NB4 (cell line): ENCODE measurements at regions not wholly inside any gene's neighbourhood (a gene's known extent, or its start where the extent isn't known, plus 50 kb on each side); places are given as distances from the start of the nearest gene placed in this dataset.

ENCODE experiments used
- DNase-seq: peaks from one replicate; pipeline ENCODE4 v3.0.0; 2010; ENCODE audit warnings: low read depth
- H3K4me3 ChIP-seq: one replicate; pipeline ENCODE4 v1.5.1; 2011; ENCODE audit warnings: mild to moderate bottlenecking, low read depth, low read length, moderate library complexity
- MYC ChIP-seq: IDR thresholded peaks from 2 replicates; pipeline ENCODE4 v1.6.1; 2011; ENCODE audit warnings: low read depth, low read length
- POLR2A ChIP-seq: IDR thresholded peaks from 2 replicates; pipeline ENCODE4 v1.6.1; 2011; ENCODE audit warnings: mild to moderate bottlenecking; ENCODE audit not compliant: insufficient read length; ENCODE audit errors: extremely low read depth
- TF ChIP-seq, protein P1 (sequence below): IDR thresholded peaks from 2 replicates; pipeline ENCODE4 v1.6.1; 2011; ENCODE audit warnings: low read depth, low read length
- TF ChIP-seq, protein P2 (sequence below): IDR thresholded peaks from one replicate; pipeline ENCODE4 v1.5.1; 2012; ENCODE audit warnings: low read depth, low read length

DNA sequence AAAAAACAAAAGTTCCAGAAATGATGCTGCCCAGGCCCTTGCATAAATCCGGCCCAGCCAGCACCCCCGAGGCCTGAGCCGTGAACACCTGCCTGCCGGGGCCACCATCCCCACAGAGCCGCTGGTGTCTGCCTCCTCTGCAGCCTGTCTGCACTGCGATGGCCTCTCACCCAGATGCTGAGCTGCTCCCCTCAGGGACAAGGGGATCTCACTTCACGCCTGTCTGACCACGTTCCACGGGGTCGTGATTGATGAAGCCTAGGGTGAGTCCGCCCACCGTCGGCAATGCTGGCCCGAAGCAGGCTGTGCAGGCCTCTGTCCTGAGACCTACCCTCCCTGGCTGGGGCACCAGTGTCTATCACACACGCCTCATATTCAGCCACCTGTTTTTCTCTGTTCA lies 444.2 kb downstream of the EIPR1 start:
- no peak for TF ChIP-seq MYC
- no peak for TF ChIP-seq POLR2A
- TF ChIP-seq, protein P1, sequence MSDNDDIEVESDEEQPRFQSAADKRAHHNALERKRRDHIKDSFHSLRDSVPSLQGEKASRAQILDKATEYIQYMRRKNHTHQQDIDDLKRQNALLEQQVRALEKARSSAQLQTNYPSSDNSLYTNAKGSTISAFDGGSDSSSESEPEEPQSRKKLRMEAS = no peak
- TF ChIP-seq, protein P2, sequence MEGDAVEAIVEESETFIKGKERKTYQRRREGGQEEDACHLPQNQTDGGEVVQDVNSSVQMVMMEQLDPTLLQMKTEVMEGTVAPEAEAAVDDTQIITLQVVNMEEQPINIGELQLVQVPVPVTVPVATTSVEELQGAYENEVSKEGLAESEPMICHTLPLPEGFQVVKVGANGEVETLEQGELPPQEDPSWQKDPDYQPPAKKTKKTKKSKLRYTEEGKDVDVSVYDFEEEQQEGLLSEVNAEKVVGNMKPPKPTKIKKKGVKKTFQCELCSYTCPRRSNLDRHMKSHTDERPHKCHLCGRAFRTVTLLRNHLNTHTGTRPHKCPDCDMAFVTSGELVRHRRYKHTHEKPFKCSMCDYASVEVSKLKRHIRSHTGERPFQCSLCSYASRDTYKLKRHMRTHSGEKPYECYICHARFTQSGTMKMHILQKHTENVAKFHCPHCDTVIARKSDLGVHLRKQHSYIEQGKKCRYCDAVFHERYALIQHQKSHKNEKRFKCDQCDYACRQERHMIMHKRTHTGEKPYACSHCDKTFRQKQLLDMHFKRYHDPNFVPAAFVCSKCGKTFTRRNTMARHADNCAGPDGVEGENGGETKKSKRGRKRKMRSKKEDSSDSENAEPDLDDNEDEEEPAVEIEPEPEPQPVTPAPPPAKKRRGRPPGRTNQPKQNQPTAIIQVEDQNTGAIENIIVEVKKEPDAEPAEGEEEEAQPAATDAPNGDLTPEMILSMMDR = no peak
- no peak for DNase-seq
- H3K4me3 ChIP-seq = no peak overlapping the region

DNA sequence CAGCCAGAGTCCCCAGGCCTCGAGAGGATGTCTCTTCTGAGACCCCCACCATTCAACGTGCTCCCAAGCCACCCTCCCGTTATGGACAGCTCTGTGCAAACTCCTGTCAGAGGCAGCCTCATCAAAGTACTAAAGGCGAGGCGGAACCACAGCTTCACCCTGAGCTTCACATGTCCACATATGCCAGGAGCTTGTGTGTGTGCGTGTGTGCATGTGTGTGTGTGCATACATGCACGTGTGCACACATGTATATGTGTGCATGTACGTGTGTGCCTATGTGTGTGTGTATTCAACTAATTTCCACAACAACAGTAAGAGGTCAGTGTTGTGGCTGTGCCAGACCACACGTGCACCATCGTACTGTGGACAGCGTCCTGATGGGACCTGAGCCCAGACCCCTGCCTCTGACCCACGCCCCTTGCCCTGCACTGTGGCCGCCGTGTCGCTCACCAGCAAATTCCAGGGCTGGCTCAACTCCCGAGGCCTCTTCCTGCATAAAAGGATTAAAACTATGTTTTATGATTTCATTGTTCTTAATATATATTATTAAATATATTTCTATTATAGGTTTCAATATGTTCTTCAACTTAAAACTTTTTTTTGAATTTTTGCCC lies 444.8 kb downstream of the EIPR1 start:
- TF ChIP-seq, protein P1 = no peak
- TF ChIP-seq MYC (no peak), POLR2A (no peak)
- TF ChIP-seq, protein P2 = no peak
- H3K4me3 ChIP-seq = no peak overlapping the region
- no peak for DNase-seq

DNA sequence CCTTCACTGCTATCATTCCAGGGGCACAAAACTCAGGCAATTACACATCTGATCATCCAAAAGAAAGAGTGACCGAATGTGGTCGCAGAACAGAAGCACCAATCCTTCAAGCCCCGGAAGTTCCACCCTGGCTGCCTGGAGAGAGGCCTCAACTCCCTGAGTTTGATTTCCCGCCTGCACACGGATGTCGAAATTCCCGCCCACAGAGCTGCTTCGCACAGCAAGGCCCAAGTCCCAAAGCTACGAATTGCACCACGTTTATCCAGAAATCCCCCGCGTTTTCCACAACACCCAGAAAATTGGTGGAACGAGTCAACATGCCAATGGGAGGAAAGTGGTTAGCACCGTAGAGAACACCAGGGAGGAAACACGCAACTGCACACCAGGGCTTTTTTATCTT lies 445.4 kb downstream of the EIPR1 start:
- TF ChIP-seq, protein P1 = no peak
- TF ChIP-seq MYC (no peak), POLR2A (no peak)
- TF ChIP-seq, protein P2 = no peak
- DNase-seq = no peak
- H3K4me3 ChIP-seq = no peak overlapping the region

DNA sequence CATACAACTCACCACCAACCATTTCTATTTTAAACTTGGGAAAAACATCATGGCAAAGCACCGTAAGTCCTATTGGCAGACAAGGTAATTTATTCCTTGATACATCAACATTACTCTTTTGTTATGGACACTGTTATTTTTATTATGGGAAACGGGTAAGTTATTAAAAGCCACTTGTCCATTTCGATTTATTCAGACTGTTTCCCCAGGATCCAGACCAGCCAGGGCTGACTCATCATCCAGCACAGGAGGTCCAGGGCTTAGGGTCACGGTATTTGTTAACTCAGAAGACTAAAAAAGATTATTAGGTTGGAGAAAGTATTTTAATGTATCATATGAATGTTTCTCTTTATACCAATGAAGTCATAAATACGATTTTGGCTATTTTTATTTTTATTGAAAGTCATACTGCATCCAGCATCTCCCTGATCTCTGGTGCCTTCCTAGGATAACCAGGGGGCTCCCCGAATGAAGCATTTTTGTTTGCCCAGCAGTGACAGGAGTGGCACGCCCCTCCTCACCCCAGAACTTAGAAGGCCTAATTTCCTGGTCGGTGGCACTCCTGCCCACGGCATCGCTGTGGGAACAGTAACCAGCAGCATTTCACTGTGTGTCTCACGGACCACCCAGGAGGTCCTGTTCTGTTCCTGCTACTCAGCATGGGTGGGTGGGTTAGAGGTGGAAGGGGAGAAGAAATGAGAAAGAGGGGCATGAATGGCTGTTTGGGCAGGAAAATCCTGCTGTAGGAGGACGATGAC lies 446.1 kb downstream of the EIPR1 start:
- H3K4me3 ChIP-seq = no peak overlapping the region
- TF ChIP-seq, protein P2 = no peak
- TF ChIP-seq, protein P1 = no peak
- no peak for TF ChIP-seq POLR2A
- no peak for TF ChIP-seq MYC
- no peak for DNase-seq

DNA sequence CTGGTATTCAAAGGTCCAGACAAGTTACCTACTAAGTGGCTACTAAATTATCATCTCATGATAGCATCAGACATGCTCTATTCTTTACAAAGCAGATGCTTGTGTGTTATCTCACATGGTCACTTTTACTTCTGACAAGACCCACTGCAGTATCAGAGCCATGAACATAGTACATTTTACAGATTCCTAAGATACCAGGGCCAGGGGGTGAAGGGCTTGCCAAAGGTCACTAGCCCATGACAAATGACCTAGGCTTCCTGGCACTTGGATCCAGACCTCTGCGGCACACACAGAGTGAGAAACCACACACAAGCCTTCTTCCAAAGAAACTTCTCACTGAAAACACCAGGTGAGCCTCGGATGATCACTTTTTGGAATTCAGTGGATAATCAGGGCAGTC lies 446.8 kb downstream of the EIPR1 start:
- TF ChIP-seq, protein P1 = no peak
- TF ChIP-seq MYC (no peak), POLR2A (no peak)
- TF ChIP-seq, protein P2 = no peak
- DNase-seq = no peak
- H3K4me3 ChIP-seq = no peak overlapping the region
